H1 (cell line): ENCODE measurements at regions not wholly inside any gene's neighbourhood (a gene's known extent, or its start where the extent isn't known, plus 50 kb on each side); places are given as distances from the start of the nearest gene placed in this dataset.

Source experiments
- CTCF ChIA-PET: fragments of 300-600 bp; sonication (Branson Sonifier 250); formaldehyde crosslinking; loops from one replicate; lab custom pipeline; 2021; ENCODE audit not compliant: partially characterized antibody; lab: Charles Lee
- POLR2A ChIA-PET: fragments of 300-600 bp; sonication (Branson Sonifier 250); formaldehyde crosslinking; loops from one replicate; lab custom pipeline; 2021; ENCODE audit warnings: inconsistent platforms; ENCODE audit not compliant: partially characterized antibody; lab: Charles Lee
- DNase-seq, 2 experiments: peaks; one replicate each; pipeline versions ENCODE4 v3.0.0 to v3.0.0-alpha.2; 2010 to 2022; ENCODE audit warnings: low spot score in 2 of 2, low read depth in 1 of 2, mixed read lengths in 1 of 2
- FAIRE-seq: peaks from 2 replicates; lab custom pipeline; 2011; peaks lifted over from hg19 to GRCh38; lab: Jason Lieb, UNC
- H2AFZ ChIP-seq: 2 replicates; pipeline ENCODE4 v1.8.1; 2012; ENCODE audit warnings: low read length, inconsistent platforms
- H2AK5ac ChIP-seq: 2 replicates; pipeline ENCODE4 v1.6.1; 2013; ENCODE audit warnings: low read depth, low read length
- H2BK120ac ChIP-seq: replicated peaks from 2 replicates; pipeline ENCODE3; 2013; ENCODE audit warnings: low read depth, low read length, inconsistent platforms
- H2BK12ac ChIP-seq: 2 replicates; pipeline ENCODE4 v1.6.1; 2013; ENCODE audit warnings: low read depth, low read length
- H2BK15ac ChIP-seq: 2 replicates; pipeline ENCODE4 v1.6.1; 2013; ENCODE audit warnings: low read length
- H2BK20ac ChIP-seq: 2 replicates; pipeline ENCODE4 v1.6.1; 2013; ENCODE audit warnings: low read length
- H2BK5ac ChIP-seq: 2 replicates; pipeline ENCODE4 v1.6.1; 2013; ENCODE audit warnings: low read depth, low read length
- H3K14ac ChIP-seq: 2 replicates; pipeline ENCODE4 v1.6.1; 2013; ENCODE audit warnings: inconsistent platforms; ENCODE audit not compliant: insufficient read length
- H3K18ac ChIP-seq: 2 replicates; pipeline ENCODE4 v1.6.1; 2013; ENCODE audit warnings: low read length; ENCODE audit errors: extremely low read depth
- H3K23ac ChIP-seq: 2 replicates; pipeline ENCODE4 v1.6.1; 2013; ENCODE audit warnings: inconsistent platforms; ENCODE audit not compliant: insufficient read length
- H3K23me2 ChIP-seq: 2 replicates; pipeline ENCODE4 v1.6.1; 2013; ENCODE audit warnings: low read depth, low read length
- H3K27ac ChIP-seq: 2 replicates; pipeline ENCODE4 v1.6.1; 2011; ENCODE audit warnings: low read depth, low read length, inconsistent platforms
- H3K27me3 ChIP-seq, 4 experiments: replicated peaks in 1 of 4; 1 replicate in 1 of 4; 2 replicates in 3 of 4; pipeline versions ENCODE4 v1.6.1 to v1.8.1; 2011 to 2013; ENCODE audit warnings: low read length in 3 of 4, mild to moderate bottlenecking in 3 of 4, inconsistent platforms in 2 of 4, mixed read lengths in 2 of 4, moderate library complexity in 1 of 4; ENCODE audit not compliant: control insufficient read depth in 3 of 4, insufficient read depth in 3 of 4; ENCODE audit errors: extremely low read depth in 1 of 4
- H3K36me3 ChIP-seq, 4 experiments: 2 replicates each; pipeline versions ENCODE4 v1.6.1 to v1.8.1; 2011 to 2013; ENCODE audit warnings: mild to moderate bottlenecking in 4 of 4, low read length in 3 of 4, moderate library complexity in 2 of 4, control low read depth in 1 of 4, inconsistent platforms in 1 of 4; ENCODE audit not compliant: insufficient read depth in 4 of 4, control insufficient read depth in 2 of 4
- H3K4ac ChIP-seq: replicated peaks from 2 replicates; pipeline ENCODE3; 2013; ENCODE audit warnings: low read length, low read depth, mixed read lengths, inconsistent platforms; ENCODE audit not compliant: insufficient read length
- H3K4me1 ChIP-seq, 4 experiments: replicated peaks in 1 of 4; 1 replicate in 1 of 4; 2 replicates in 3 of 4; pipeline versions ENCODE4 v1.6.1 to v1.8.1; 2011 to 2013; ENCODE audit warnings: low read length in 3 of 4, inconsistent platforms in 2 of 4, mixed read lengths in 1 of 4; ENCODE audit not compliant: insufficient read depth in 4 of 4, control insufficient read depth in 3 of 4
- H3K4me2 ChIP-seq, 2 experiments: 2 replicates each; pipeline versions ENCODE4 v1.6.1 to v1.8.1; 2011 to 2013; ENCODE audit warnings: low read depth in 2 of 2, low read length in 2 of 2, control low read depth in 1 of 2, inconsistent platforms in 1 of 2, mild to moderate bottlenecking in 1 of 2; ENCODE audit not compliant: insufficient read depth in 1 of 2
- H3K4me3 ChIP-seq, 4 experiments: fragments of 200-600, 300-600 bp in 1 of 4; sonication (generic), shearing (Covaris generic), sonication (Bioruptor Twin) in 1 of 4; 2 replicates each; pipeline versions ENCODE4 v1.5.1 to v1.8.1; 2011 to 2016; ENCODE audit warnings: low read length in 4 of 4, low read depth in 3 of 4, control low read depth in 2 of 4, inconsistent platforms in 2 of 4, mild to moderate bottlenecking in 2 of 4, mixed read lengths in 1 of 4, moderate library complexity in 1 of 4; ENCODE audit not compliant: insufficient read depth in 2 of 4; ENCODE audit errors: extremely low read depth in 1 of 4
- H3K56ac ChIP-seq: replicated peaks from 2 replicates; pipeline ENCODE3; 2013; ENCODE audit warnings: low read depth, mild to moderate bottlenecking, mixed read lengths, low read length, inconsistent platforms; ENCODE audit not compliant: insufficient read length
- H3K79me1 ChIP-seq: 2 replicates; pipeline ENCODE4 v1.6.1; 2013; ENCODE audit warnings: low read depth, low read length, control low read depth
- H3K79me2 ChIP-seq, 2 experiments: 2 replicates each; pipeline versions ENCODE4 v1.6.1 to v1.8.1; 2012 to 2013; ENCODE audit warnings: low read length in 2 of 2, mild to moderate bottlenecking in 2 of 2, inconsistent platforms in 1 of 2; ENCODE audit not compliant: insufficient read depth in 2 of 2, control insufficient read depth in 1 of 2
- H3K9ac ChIP-seq, 4 experiments: replicated peaks in 1 of 4; 1 replicate in 1 of 4; 2 replicates in 3 of 4; pipeline versions ENCODE4 v1.6.1 to v1.8.1; 2011 to 2013; ENCODE audit warnings: low read depth in 3 of 4, low read length in 3 of 4, control low read depth in 2 of 4, mild to moderate bottlenecking in 2 of 4, moderate library complexity in 2 of 4, inconsistent platforms in 1 of 4; ENCODE audit errors: extremely low read depth in 1 of 4
- H3K9me3 ChIP-seq, 2 experiments: 2 replicates each; pipeline versions ENCODE4 v1.6.1 to v1.8.1; 2012 to 2013; ENCODE audit warnings: mild to moderate bottlenecking in 2 of 2, moderate library complexity in 2 of 2, control low read depth in 1 of 2, inconsistent platforms in 1 of 2, low read depth in 1 of 2, low read length in 1 of 2, mixed read lengths in 1 of 2; ENCODE audit not compliant: insufficient read depth in 2 of 2
- H4K20me1 ChIP-seq, 2 experiments: replicated peaks in 1 of 2; 2 replicates each; pipeline versions ENCODE3 to v1.8.1; 2011 to 2013; ENCODE audit warnings: inconsistent platforms in 2 of 2, low read length in 2 of 2, mild to moderate bottlenecking in 1 of 2; ENCODE audit not compliant: insufficient read depth in 2 of 2, control insufficient read depth in 1 of 2
- H4K5ac ChIP-seq: 2 replicates; pipeline ENCODE4 v1.6.1; 2013; ENCODE audit warnings: low read length, low read depth, mixed read lengths, inconsistent platforms; ENCODE audit not compliant: insufficient read length
- H4K8ac ChIP-seq: 2 replicates; pipeline ENCODE4 v1.8.0; 2013; ENCODE audit warnings: mild to moderate bottlenecking, moderate library complexity, low read length, inconsistent platforms; ENCODE audit not compliant: insufficient read depth; ENCODE audit errors: extremely low read depth
- H4K91ac ChIP-seq: replicated peaks from 2 replicates; pipeline ENCODE3; 2013; ENCODE audit warnings: low read length, mixed read lengths, inconsistent platforms; ENCODE audit not compliant: insufficient read length
- ASH2L ChIP-seq: fragments of 200-600, 300-600 bp; sonication (generic); IDR thresholded peaks from one replicate; pipeline ENCODE4 v1.7.1; 2017; ENCODE audit warnings: low read length
- CHD1 ChIP-seq: IDR thresholded peaks from 2 replicates; pipeline ENCODE4 v1.6.1; 2012; ENCODE audit warnings: low read depth, low read length, improper control_type of control experiment
- CHD2 ChIP-seq: IDR thresholded peaks from 2 replicates; pipeline ENCODE4 v1.6.1; 2012; ENCODE audit warnings: low read length, improper control_type of control experiment
- GTF2F1 ChIP-seq: IDR thresholded peaks from 2 replicates; pipeline ENCODE4 v1.6.1; 2012; ENCODE audit warnings: low read depth, low read length, improper control_type of control experiment, borderline replicate concordance
- KDM4A ChIP-seq: IDR thresholded peaks from one replicate; pipeline ENCODE4 v1.7.1; 2012; ENCODE audit warnings: low read depth, mild to moderate bottlenecking, moderate library complexity, low read length, inconsistent platforms; ENCODE audit not compliant: severe bottlenecking
- NANOG ChIP-seq: IDR thresholded peaks from 2 replicates; pipeline ENCODE4 v1.6.1; 2011; ENCODE audit warnings: low read length, low read depth, mild to moderate bottlenecking, inconsistent platforms; ENCODE audit not compliant: insufficient read depth, poor library complexity, severe bottlenecking
- SIN3A ChIP-seq, 2 experiments: IDR thresholded peaks in 1 of 2; conservative IDR thresholded peaks in 1 of 2; 2 replicates each; pipeline ENCODE4 v1.6.1; 2011 to 2012; ENCODE audit warnings: low read length in 2 of 2, improper control_type of control experiment in 1 of 2, low read depth in 1 of 2, mild to moderate bottlenecking in 1 of 2
- WGBS, 2 experiments: shearing (Covaris generic) in 1 of 2; methylation state at CpG; one replicate each; pipeline versions ENCODE4 v1.1.6 to v1.1.7; 2013 to 2015; ENCODE audit warnings: low lambda C conversion rate in 2 of 2, mixed read lengths in 2 of 2, inconsistent platforms in 1 of 2, low coverage in 1 of 2, missing lambda C conversion rate in 1 of 2; ENCODE audit not compliant: insufficient replicate concordance in 2 of 2, insufficient coverage in 1 of 2, insufficient read length in 1 of 2; ENCODE audit errors: extremely low coverage in 1 of 2, missing lambda C conversion rate in 1 of 2; 5-methylcytosine and 5-hydroxymethylcytosine counted together
- TF ChIP-seq, protein P1 (sequence below), 3 experiments: IDR thresholded peaks; 1 replicate in 2 of 3; 2 replicates in 1 of 3; pipeline versions ENCODE4 v1.5.1 to v1.6.1; 2011; ENCODE audit warnings: low read length in 3 of 3, mild to moderate bottlenecking in 3 of 3, inconsistent platforms in 2 of 3, low read depth in 1 of 3, moderate library complexity in 1 of 3; ENCODE audit not compliant: insufficient read depth in 1 of 3; ENCODE audit errors: control extremely low read depth in 1 of 3

DNA sequence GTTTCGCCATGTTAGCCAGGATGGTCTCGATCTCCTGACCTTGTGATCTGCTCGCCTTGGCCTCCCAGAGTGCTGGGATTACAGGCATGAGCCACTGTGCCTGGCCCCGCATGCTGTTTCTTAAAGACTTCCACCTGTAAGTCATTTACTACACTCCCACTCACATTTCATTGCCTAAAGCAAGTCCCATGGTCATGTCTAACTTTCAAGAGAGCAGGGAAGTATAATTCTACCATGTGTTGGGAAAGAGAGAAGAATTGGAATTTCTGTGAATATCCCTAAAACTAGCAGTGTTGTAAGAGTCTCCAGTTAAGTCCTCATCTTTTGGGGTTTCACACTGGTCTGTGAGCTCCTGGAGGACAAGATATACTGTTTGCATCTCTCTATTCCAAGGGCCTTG lies 139.7 kb downstream of the EMP1 start:
- no peaks in the 10 kb centered on the region for H3K79me1 ChIP-seq
- no peak overlapping the region for H2BK5ac ChIP-seq
- no peak overlapping the region for H3K18ac ChIP-seq
- CTCF ChIA-PET, result interaction anchor here (1.0 to 1.1 kb wide), 2 partner anchors 12 to 42 kb away, joined by 3 read pairs; no protein-coding TSS in a partner anchor
- H3K56ac ChIP-seq, result no peak overlapping the region
- DNase-seq, result no peak
- H2BK120ac ChIP-seq, result no peak overlapping the region
- no peak overlapping the region for H4K5ac ChIP-seq
- H2AFZ ChIP-seq, result no peak overlapping the region
- no peak overlapping the region for H2BK12ac ChIP-seq
- H4K8ac ChIP-seq, result no peak overlapping the region
- H4K91ac ChIP-seq, result no peak overlapping the region
- H3K79me2 ChIP-seq, result no peaks in the 10 kb centered on the region
- H4K20me1 ChIP-seq, result no peaks in the 10 kb centered on the region
- no peak overlapping the region for H2AK5ac ChIP-seq
- H3K4me3 ChIP-seq, result no peak overlapping the region
- TF ChIP-seq ASH2L (no peak), GTF2F1 (no peak), KDM4A (no peak), CHD1 (no peak), SIN3A (conservative IDR thresholded peaks at IDR 0.05 in 1 of 2, IDR thresholded peaks at IDR 0.05 in 1 of 2; ENCODE audit: low read depth in 1 of 2, low read length in 2 of 2) (no peak), CHD2 (no peak), NANOG (no peak)
- TF ChIP-seq, protein P1, sequence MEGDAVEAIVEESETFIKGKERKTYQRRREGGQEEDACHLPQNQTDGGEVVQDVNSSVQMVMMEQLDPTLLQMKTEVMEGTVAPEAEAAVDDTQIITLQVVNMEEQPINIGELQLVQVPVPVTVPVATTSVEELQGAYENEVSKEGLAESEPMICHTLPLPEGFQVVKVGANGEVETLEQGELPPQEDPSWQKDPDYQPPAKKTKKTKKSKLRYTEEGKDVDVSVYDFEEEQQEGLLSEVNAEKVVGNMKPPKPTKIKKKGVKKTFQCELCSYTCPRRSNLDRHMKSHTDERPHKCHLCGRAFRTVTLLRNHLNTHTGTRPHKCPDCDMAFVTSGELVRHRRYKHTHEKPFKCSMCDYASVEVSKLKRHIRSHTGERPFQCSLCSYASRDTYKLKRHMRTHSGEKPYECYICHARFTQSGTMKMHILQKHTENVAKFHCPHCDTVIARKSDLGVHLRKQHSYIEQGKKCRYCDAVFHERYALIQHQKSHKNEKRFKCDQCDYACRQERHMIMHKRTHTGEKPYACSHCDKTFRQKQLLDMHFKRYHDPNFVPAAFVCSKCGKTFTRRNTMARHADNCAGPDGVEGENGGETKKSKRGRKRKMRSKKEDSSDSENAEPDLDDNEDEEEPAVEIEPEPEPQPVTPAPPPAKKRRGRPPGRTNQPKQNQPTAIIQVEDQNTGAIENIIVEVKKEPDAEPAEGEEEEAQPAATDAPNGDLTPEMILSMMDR (IDR thresholded peaks at IDR 0.05; ENCODE audit: control extremely low read depth in 1 of 3, insufficient read depth in 1 of 3, low read depth in 1 of 3, low read length in 3 of 3), result no peak
- no peaks in the 10 kb centered on the region for H3K36me3 ChIP-seq
- no peak for FAIRE-seq
- H3K9ac ChIP-seq, result no peak overlapping the region
- H3K4ac ChIP-seq, result no peak overlapping the region
- no peaks in the 10 kb centered on the region for H3K23me2 ChIP-seq
- H3K14ac ChIP-seq, result no peak overlapping the region
- no peak overlapping the region for H3K23ac ChIP-seq
- H2BK20ac ChIP-seq, result no peak overlapping the region
- 86% methylated on average over 4 of the region's 4 CpGs; no CpG with 5 or more reads in 1 of the 2 experiments for WGBS, 2 experiments
- H3K9me3 ChIP-seq, result no peaks in the 10 kb centered on the region
- POLR2A ChIA-PET, result no interaction called here
- no peak overlapping the region for H2BK15ac ChIP-seq
- H3K4me2 ChIP-seq, result no peak overlapping the region
- no peak overlapping the region for H3K27ac ChIP-seq
- H3K27me3 ChIP-seq, result 0 out of 7 replicates have a peak, but pooled peaks cover 0 to 5% (median 0%) of the 10 kb centered on the region in 4 experiments
- H3K4me1 ChIP-seq, result no peaks in the 10 kb centered on the region
